ENCODE measurements at regions not wholly inside any gene's neighbourhood (a gene's known extent, or its start where the extent isn't known, plus 50 kb on each side); places are given as distances from the start of the nearest gene placed in this dataset.
"Not testable (repeated sequence)": the region's sequence is repeated elsewhere in the genome, so short reads cannot be mapped to it uniquely, and the experiment has no call there.

DNA sequence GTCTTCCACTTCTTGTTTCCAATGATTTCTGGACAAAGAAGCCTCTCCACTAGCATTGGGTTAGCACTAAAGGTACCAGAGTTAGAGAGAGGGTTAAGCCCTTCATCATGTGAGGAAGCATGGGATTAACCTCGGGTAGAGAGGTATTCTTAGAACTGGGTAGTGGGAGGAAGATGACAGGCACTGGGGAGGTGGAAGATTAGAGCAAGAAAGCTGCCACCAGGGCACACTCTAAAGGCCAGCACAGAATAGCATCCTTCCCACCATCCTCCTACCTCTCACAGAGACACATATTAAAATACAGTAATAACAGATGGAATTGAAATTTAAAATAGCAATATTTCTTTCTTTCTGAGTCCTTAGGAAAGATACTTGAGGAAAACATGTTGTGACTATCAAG lies 84.5 kb upstream of the PCDH20 start:
- H3K27me3 ChIP-seq (ENCODE audit: low read depth, low read length) = no peaks in the 10 kb centered on the region
- H3K27ac ChIP-seq (ENCODE audit: low read length) = no peak overlapping the region
- no peak overlapping the region for H2AFZ ChIP-seq (ENCODE audit: low read depth, low read length)
- no peak overlapping the region for H3K9ac ChIP-seq (ENCODE audit: low read length)
- H3K79me2 ChIP-seq (ENCODE audit: low read length) = no peaks in the 10 kb centered on the region
- no peak overlapping the region for H3K4me2 ChIP-seq (ENCODE audit: low read length)
- no peaks in the 10 kb centered on the region for H3K4me1 ChIP-seq (ENCODE audit: low read length)
- no peaks in the 10 kb centered on the region for H4K20me1 ChIP-seq (ENCODE audit: insufficient read depth, low read length)
- no peaks in the 10 kb centered on the region for H3K9me3 ChIP-seq (ENCODE audit: insufficient read depth, low read length)
- TF ChIP-seq EZH2phosphoT487 (IDR thresholded peaks at IDR 0.05; ENCODE audit: low read depth) = no peak
- TF ChIP-seq, protein P1, sequence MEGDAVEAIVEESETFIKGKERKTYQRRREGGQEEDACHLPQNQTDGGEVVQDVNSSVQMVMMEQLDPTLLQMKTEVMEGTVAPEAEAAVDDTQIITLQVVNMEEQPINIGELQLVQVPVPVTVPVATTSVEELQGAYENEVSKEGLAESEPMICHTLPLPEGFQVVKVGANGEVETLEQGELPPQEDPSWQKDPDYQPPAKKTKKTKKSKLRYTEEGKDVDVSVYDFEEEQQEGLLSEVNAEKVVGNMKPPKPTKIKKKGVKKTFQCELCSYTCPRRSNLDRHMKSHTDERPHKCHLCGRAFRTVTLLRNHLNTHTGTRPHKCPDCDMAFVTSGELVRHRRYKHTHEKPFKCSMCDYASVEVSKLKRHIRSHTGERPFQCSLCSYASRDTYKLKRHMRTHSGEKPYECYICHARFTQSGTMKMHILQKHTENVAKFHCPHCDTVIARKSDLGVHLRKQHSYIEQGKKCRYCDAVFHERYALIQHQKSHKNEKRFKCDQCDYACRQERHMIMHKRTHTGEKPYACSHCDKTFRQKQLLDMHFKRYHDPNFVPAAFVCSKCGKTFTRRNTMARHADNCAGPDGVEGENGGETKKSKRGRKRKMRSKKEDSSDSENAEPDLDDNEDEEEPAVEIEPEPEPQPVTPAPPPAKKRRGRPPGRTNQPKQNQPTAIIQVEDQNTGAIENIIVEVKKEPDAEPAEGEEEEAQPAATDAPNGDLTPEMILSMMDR (IDR thresholded peaks at IDR 0.05; ENCODE audit: low read depth, low read length) = no peak
- no peak overlapping the region for H3K4me3 ChIP-seq (ENCODE audit: low read length)
- no peaks in the 10 kb centered on the region for H3K36me3 ChIP-seq (replicated peaks; ENCODE audit: low read depth, low read length)

DNA sequence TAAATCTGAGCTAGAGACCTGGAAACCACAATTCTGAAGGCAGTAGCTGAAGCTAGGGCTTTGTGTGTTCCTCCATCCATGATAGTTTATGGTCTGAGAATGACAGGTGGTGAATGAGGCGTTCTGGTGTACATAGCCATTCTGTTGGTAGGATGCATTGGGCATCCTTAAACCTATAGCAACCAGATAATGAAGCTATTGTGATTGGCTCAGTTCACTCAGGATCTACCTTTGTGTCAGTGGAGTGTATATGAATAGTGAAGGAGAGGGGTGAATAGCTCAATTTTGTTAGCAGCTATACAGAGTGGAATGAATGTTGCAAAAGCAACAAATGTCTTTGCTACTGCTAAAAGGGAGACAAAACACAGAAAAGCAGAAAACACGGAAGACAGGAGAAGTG lies 80.0 kb upstream of the PCDH20 start:
- no peak overlapping the region for H3K4me2 ChIP-seq (ENCODE audit: low read length)
- H3K27ac ChIP-seq (ENCODE audit: low read length) = no peak overlapping the region
- no peak overlapping the region for H3K4me3 ChIP-seq (ENCODE audit: low read length)
- H3K9me3 ChIP-seq (ENCODE audit: insufficient read depth, low read length) = no peaks in the 10 kb centered on the region
- no peaks in the 10 kb centered on the region for H3K36me3 ChIP-seq (replicated peaks; ENCODE audit: low read depth, low read length)
- TF ChIP-seq, protein P1 (IDR thresholded peaks at IDR 0.05; ENCODE audit: low read depth, low read length) = no peak
- TF ChIP-seq EZH2phosphoT487 (IDR thresholded peaks at IDR 0.05; ENCODE audit: low read depth) = no peak
- H3K9ac ChIP-seq (ENCODE audit: low read length) = no peak overlapping the region
- no peaks in the 10 kb centered on the region for H3K79me2 ChIP-seq (ENCODE audit: low read length)
- no peak overlapping the region for H2AFZ ChIP-seq (ENCODE audit: low read depth, low read length)
- H4K20me1 ChIP-seq (ENCODE audit: insufficient read depth, low read length) = no peaks in the 10 kb centered on the region
- H3K4me1 ChIP-seq (ENCODE audit: low read length) = no peaks in the 10 kb centered on the region
- H3K27me3 ChIP-seq (ENCODE audit: low read depth, low read length) = no peaks in the 10 kb centered on the region

DNA sequence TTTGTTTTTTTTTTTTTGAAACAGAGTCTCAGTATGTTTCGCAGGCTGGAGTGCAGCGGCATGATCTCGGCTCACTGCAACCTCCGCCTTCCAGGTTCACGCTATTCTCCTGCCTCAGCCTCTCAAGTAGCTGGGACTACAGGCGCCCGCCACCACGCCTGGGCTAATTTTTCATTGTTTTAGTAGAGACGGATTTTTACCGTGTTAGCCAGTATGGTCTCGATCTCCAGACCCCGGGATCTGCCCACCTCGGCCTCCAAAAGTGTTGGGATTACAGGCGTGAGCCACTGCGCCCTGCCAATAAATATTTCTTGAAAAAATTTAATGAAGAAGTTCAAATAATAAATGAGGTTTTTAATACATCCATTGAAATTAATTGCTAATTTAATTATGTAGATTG lies 77.9 kb upstream of the PCDH20 start:
- not testable (repeated sequence) for H3K4me2 ChIP-seq (ENCODE audit: low read length); H3K27ac ChIP-seq (ENCODE audit: low read length); H3K27me3 ChIP-seq (ENCODE audit: low read depth, low read length); H3K4me1 ChIP-seq (ENCODE audit: low read length); H3K79me2 ChIP-seq (ENCODE audit: low read length); H2AFZ ChIP-seq (ENCODE audit: low read depth, low read length); H4K20me1 ChIP-seq (ENCODE audit: insufficient read depth, low read length); H3K4me3 ChIP-seq (ENCODE audit: low read length); H3K9me3 ChIP-seq (ENCODE audit: insufficient read depth, low read length); H3K9ac ChIP-seq (ENCODE audit: low read length); H3K36me3 ChIP-seq (replicated peaks; ENCODE audit: low read depth, low read length)

DNA sequence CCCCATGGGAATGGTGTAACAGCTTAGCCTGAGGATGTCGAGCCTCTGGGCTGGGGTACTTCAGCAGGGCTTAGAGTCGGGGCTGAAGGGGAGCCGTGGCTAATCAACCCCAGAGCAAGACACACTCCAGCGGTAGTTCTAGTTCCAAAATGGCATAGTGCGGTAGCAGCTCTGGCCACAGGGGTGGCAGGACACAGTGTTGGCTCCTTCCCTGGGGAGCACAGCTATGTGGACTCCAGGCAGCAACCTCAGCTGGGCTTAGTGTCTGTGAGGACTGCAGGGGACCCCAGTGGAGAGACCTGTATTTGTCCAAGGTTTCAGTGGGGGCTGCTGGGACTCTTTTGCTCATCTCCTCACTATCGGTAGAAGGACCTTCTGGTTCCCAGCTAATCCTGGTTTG lies 70.8 kb upstream of the PCDH20 start:
- Histone ChIP-seq H3K4me2 (ENCODE audit: low read length) (no peak overlapping the region), H3K36me3 (replicated peaks; ENCODE audit: low read depth, low read length) (no peaks in the 10 kb centered on the region), H3K4me1 (ENCODE audit: low read length) (no peaks in the 10 kb centered on the region), H3K9me3 (ENCODE audit: insufficient read depth, low read length) (no peaks in the 10 kb centered on the region), H3K27ac (ENCODE audit: low read length) (no peak overlapping the region), H4K20me1 (ENCODE audit: insufficient read depth, low read length) (no peaks in the 10 kb centered on the region), H3K4me3 (ENCODE audit: low read length) (no peak overlapping the region), H2AFZ (ENCODE audit: low read depth, low read length) (no peak overlapping the region), H3K27me3 (ENCODE audit: low read depth, low read length) (no peaks in the 10 kb centered on the region), H3K79me2 (ENCODE audit: low read length) (no peaks in the 10 kb centered on the region), H3K9ac (ENCODE audit: low read length) (no peak overlapping the region)
- TF ChIP-seq, protein P1 (IDR thresholded peaks at IDR 0.05; ENCODE audit: low read depth, low read length) = no peak
- TF ChIP-seq EZH2phosphoT487 (IDR thresholded peaks at IDR 0.05; ENCODE audit: low read depth) = no peak
